GM23248 (cell line): ENCODE measurements at regions not wholly inside any gene's neighbourhood (a gene's known extent, or its start where the extent isn't known, plus 50 kb on each side); places are given as distances from the start of the nearest gene placed in this dataset.

ENCODE experiments used
- EZH2 ChIP-seq: fragments of 200-600 bp; sonication (generic); IDR thresholded peaks from 2 replicates; pipeline ENCODE4 v1.6.1; 2018; ENCODE audit warnings: antibody characterized with exemption, mild to moderate bottlenecking; ENCODE audit not compliant: insufficient read depth, poor library complexity, severe bottlenecking
- EZH2phosphoT487 ChIP-seq: fragments of 200-600 bp; sonication (generic); IDR thresholded peaks from 2 replicates; pipeline ENCODE4 v1.6.1; 2018; ENCODE audit warnings: antibody characterized with exemption, moderate library complexity, mild to moderate bottlenecking, low read depth; ENCODE audit not compliant: insufficient read depth

DNA sequence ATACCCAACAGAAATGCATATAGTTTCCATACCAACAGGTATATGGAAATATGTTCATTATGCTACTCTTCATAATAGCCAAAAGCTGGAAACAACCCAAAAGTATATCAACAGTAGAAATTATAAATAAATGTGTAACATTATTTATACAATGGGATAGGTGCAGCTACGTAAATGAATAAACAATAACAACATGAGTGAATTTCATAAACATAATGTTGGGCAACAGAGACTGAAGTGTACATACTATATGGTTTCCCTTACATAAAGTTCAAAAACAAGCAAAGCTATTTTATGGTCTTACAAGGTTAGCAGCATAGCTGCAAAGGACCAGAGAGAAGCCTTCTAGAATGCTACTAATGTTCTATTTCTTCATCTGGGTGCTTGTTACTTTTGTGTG is 305.0 kb downstream of the INSC start:
- TF ChIP-seq EZH2phosphoT487 (no peak), EZH2 (no peak)
